Gastrocnemius medialis (tissue), 4 donors: ENCODE measurements at regions not wholly inside any gene's neighbourhood (a gene's known extent, or its start where the extent isn't known, plus 50 kb on each side); places are given as distances from the start of the nearest gene placed in this dataset.

ENCODE experiments used
- ATAC-seq, 2 donors: fragments of 150-250 bp; one replicate each; pipeline ENCODE4 v1.9.1; 2016
- DNase-seq, 2 donors: peaks; one replicate each; pipeline ENCODE4 v3.0.0-alpha.2; 2019
- H3K27ac ChIP-seq, 4 donors: fragments of 200-600 bp; sonication (generic); 1 replicate in 1 of 4; 2 replicates in 3 of 4; pipeline ENCODE4 v1.5.1; 2016 to 2018; ENCODE audit warnings: mild to moderate bottlenecking in 2 of 4, moderate library complexity in 1 of 4
- H3K27me3 ChIP-seq, 3 donors: fragments of 200-600 bp; sonication (generic) in 2 of 3; 1 replicate in 1 of 3; 2 replicates in 2 of 3; pipeline versions ENCODE4 v1.5.1 to v1.6.0; 2016 to 2019; ENCODE audit warnings: mild to moderate bottlenecking in 1 of 3, moderate library complexity in 1 of 3
- H3K36me3 ChIP-seq, 2 donors: fragments of 200-600 bp; sonication (generic) in 1 of 2; one replicate each; pipeline ENCODE4 v1.5.1; 2017 to 2018
- H3K4me1 ChIP-seq, 2 donors: fragments of 200-600 bp; sonication (generic) in 1 of 2; one replicate each; pipeline ENCODE4 v1.5.1; 2016 to 2017; ENCODE audit warnings: mild to moderate bottlenecking in 2 of 2
- H3K4me3 ChIP-seq, 4 donors: fragments of 200-600 bp; sonication (generic) in 3 of 4; 1 replicate in 1 of 4; 2 replicates in 3 of 4; pipeline ENCODE4 v1.5.1; 2016 to 2019; ENCODE audit warnings: mild to moderate bottlenecking in 2 of 4
- H3K9me3 ChIP-seq, 3 donors: fragments of 200-600 bp; sonication (generic) in 2 of 3; 1 replicate in 1 of 3; 2 replicates in 2 of 3; pipeline ENCODE4 v1.5.1; 2016 to 2019
- POLR2A ChIP-seq, 2 donors: fragments of 450-650 bp; IDR thresholded peaks; one replicate each; pipeline ENCODE4 v1.6.1; 2017; ENCODE audit warnings: antibody characterized with exemption in 2 of 2, mild to moderate bottlenecking in 2 of 2, moderate library complexity in 2 of 2
- in situ Hi-C, 4 donors: fragments of 200-750 bp; cut with MboI; loops; one replicate each; pipeline versions ENCODE4 v1.15.0 to v1.8.0; 2017; ENCODE audit warnings: low sequenced_read_pairs in 4 of 4
- intact Hi-C: fragments of 100-400 bp; cut with DNase I; formaldehyde crosslinking; loops from one replicate; pipeline ENCODE4 v1.15.1; 2023; ENCODE audit warnings: low total_unique reads
- TF ChIP-seq, protein P1 (sequence below), 5 experiments: fragments of 450-650 bp in 3 of 5; fragments of 200-600 bp in 2 of 5; sonication (generic) in 2 of 5; IDR thresholded peaks in 4 of 5; conservative IDR thresholded peaks in 1 of 5; 1 replicate in 4 of 5; 2 replicates in 1 of 5; pipeline ENCODE4 v1.5.1; 2016 to 2019; ENCODE audit warnings: antibody characterized with exemption in 5 of 5, mild to moderate bottlenecking in 3 of 5, moderate library complexity in 3 of 5

DNA sequence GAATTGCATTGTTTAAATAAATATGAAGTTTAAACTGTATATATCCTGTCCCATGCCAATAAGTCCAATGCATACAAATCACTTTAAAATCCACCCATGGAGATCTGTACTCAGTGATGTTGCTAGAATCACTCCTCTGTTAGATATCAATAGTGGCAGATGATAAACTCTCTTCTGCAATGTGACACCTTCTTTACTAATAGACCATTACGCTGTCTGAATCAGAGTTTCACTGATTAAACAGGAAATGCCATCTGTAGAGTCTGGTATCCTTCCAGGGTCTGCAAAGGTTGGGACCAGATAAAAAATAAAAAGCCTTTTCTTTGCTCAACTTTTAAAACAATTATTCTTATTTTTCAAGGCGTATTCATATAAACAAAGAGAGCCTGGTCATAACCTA lies 134.5 kb downstream of the EDN3 start:
- TF ChIP-seq, protein P1, sequence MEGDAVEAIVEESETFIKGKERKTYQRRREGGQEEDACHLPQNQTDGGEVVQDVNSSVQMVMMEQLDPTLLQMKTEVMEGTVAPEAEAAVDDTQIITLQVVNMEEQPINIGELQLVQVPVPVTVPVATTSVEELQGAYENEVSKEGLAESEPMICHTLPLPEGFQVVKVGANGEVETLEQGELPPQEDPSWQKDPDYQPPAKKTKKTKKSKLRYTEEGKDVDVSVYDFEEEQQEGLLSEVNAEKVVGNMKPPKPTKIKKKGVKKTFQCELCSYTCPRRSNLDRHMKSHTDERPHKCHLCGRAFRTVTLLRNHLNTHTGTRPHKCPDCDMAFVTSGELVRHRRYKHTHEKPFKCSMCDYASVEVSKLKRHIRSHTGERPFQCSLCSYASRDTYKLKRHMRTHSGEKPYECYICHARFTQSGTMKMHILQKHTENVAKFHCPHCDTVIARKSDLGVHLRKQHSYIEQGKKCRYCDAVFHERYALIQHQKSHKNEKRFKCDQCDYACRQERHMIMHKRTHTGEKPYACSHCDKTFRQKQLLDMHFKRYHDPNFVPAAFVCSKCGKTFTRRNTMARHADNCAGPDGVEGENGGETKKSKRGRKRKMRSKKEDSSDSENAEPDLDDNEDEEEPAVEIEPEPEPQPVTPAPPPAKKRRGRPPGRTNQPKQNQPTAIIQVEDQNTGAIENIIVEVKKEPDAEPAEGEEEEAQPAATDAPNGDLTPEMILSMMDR (IDR thresholded peaks at IDR 0.05 in 4 of 5, conservative IDR thresholded peaks at IDR 0.05 in 1 of 5) = no peak
- no peak for TF ChIP-seq POLR2A (IDR thresholded peaks at IDR 0.05)
- Histone ChIP-seq H3K4me1 (no peaks in the 10 kb centered on the region), H3K36me3 (no peaks in the 10 kb centered on the region), H3K27me3 (peaks cover 0 to 8% (median 0%) of the 10 kb centered on the region in 3 donors), H3K27ac (no peak overlapping the region), H3K4me3 (no peak overlapping the region), H3K9me3 (no peaks in the 10 kb centered on the region)
- DNase-seq (no peak), ATAC-seq (no peak)
- in situ Hi-C loops (loop anchor here in 1 of 4 donors (25.0 kb wide), 1 partner anchor 98 kb away; no protein-coding TSS in a partner anchor), intact Hi-C loops (no loop called here)

GRCh38 chr20:59435518-59435917 lies 135.1 kb downstream of the EDN3 start:
- TF ChIP-seq, protein P1 (IDR thresholded peaks at IDR 0.05 in 4 of 5, conservative IDR thresholded peaks at IDR 0.05 in 1 of 5) = no peak
- no peak for TF ChIP-seq POLR2A (IDR thresholded peaks at IDR 0.05)
- intact Hi-C loops (no loop called here), in situ Hi-C loops (loop anchor here in 1 of 4 donors (25.0 kb wide), 1 partner anchor 98 kb away; no protein-coding TSS in a partner anchor)
- Histone ChIP-seq H3K27ac (no peak overlapping the region), H3K4me3 (no peak overlapping the region), H3K36me3 (no peaks in the 10 kb centered on the region), H3K9me3 (no peaks in the 10 kb centered on the region), H3K27me3 (peaks cover 0 to 8% (median 0%) of the 10 kb centered on the region in 3 donors), H3K4me1 (no peaks in the 10 kb centered on the region)
- no peak for DNase-seq
- no peak for ATAC-seq

GRCh38 chr20:59437601-59438031 lies 137.2 kb downstream of the EDN3 start:
- H3K27me3 ChIP-seq = no peaks in the 10 kb centered on the region
- no peak overlapping the region for H3K27ac ChIP-seq
- intact Hi-C loops = no loop called here
- H3K9me3 ChIP-seq = no peaks in the 10 kb centered on the region
- ATAC-seq (no peak), DNase-seq (no peak)
- in situ Hi-C loops = loop anchor here in 1 of 4 donors (25.0 kb wide), 1 partner anchor 100 kb away; no protein-coding TSS in a partner anchor
- H3K4me3 ChIP-seq = no peak overlapping the region
- TF ChIP-seq, protein P1 (IDR thresholded peaks at IDR 0.05 in 4 of 5, conservative IDR thresholded peaks at IDR 0.05 in 1 of 5) = no peak
- no peak for TF ChIP-seq POLR2A (IDR thresholded peaks at IDR 0.05)
- H3K4me1 ChIP-seq = no peaks in the 10 kb centered on the region
- H3K36me3 ChIP-seq = no peaks in the 10 kb centered on the region

DNA sequence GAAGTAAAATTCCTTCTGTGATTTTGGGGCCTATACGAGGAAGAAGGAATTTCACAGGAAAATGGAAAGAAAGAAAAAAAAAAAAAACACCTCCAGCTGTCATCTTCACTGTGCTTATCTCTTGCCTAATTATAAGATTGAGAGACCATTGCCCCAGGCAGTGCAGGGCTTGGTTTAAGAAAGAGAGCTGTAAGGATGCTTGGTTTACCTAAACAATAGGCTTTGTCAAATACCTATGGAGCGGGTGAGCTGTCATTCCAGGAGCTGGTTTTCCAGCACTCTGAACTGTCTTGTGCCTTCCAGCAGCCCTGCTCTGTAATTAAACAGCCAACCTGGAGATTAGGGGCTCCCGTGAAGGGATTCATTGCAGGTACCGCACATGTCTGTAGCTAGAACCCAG lies 137.8 kb downstream of the EDN3 start:
- intact Hi-C loops (no loop called here), in situ Hi-C loops (loop anchor here in 1 of 4 donors (25.0 kb wide), 1 partner anchor 101 kb away; no protein-coding TSS in a partner anchor)
- no peak overlapping the region for H3K27ac ChIP-seq

More for the DNA sequence above, 137.8 kb downstream of the EDN3 start:
- no peaks in the 10 kb centered on the region for H3K36me3 ChIP-seq
- no peak overlapping the region for H3K4me3 ChIP-seq
- no peak for DNase-seq
- TF ChIP-seq, protein P1 (IDR thresholded peaks at IDR 0.05 in 4 of 5, conservative IDR thresholded peaks at IDR 0.05 in 1 of 5) = no peak
- TF ChIP-seq POLR2A (IDR thresholded peaks at IDR 0.05) = no peak
- ATAC-seq = no peak
- no peaks in the 10 kb centered on the region for H3K27me3 ChIP-seq
- H3K4me1 ChIP-seq = no peaks in the 10 kb centered on the region
- no peaks in the 10 kb centered on the region for H3K9me3 ChIP-seq
